ENCODE measurements at regions not wholly inside any gene's neighbourhood (a gene's known extent, or its start where the extent isn't known, plus 50 kb on each side); places are given as distances from the start of the nearest gene placed in this dataset.
"Not testable (repeated sequence)": the region's sequence is repeated elsewhere in the genome, so short reads cannot be mapped to it uniquely, and the experiment has no call there.

GRCh38 chr4:26197018-26197779 lies 123.6 kb upstream of the RBPJ start:
- peak in 1 of 2 experiments; percentile 79 for DNase-seq (ENCODE audit: low read depth in 1 of 2, low spot score in 1 of 2)
- TF ChIP-seq SPI1 (IDR thresholded peaks at IDR 0.05; ENCODE audit: borderline replicate concordance, low read depth) (no peak), CTCF (IDR thresholded peaks at IDR 0.05; ENCODE audit: insufficient read depth, low read length) (no peak), POLR2AphosphoS5 (IDR thresholded peaks at IDR 0.05; ENCODE audit: low read depth) (no peak), GABPA (IDR thresholded peaks at IDR 0.05; ENCODE audit: low read depth) (no peak), REST (IDR thresholded peaks at IDR 0.05; ENCODE audit: insufficient replicate concordance, low read depth) (no peak)
- no peaks in the 10 kb centered on the region for H3K27me3 ChIP-seq (ENCODE audit: insufficient read depth, poor library complexity, severe bottlenecking)
- no peak overlapping the region for H3K4me3 ChIP-seq (replicated peaks; ENCODE audit: insufficient read depth, low read length)
- H3K27ac ChIP-seq (replicated peaks): peak overlapping the region; percentile 69

GRCh38 chr4:26198931-26199330 lies 121.9 kb upstream of the RBPJ start:
- H3K4me3 ChIP-seq (replicated peaks; ENCODE audit: insufficient read depth, low read length); H3K27ac ChIP-seq (replicated peaks); DNase-seq (ENCODE audit: low read depth in 1 of 2, low spot score in 1 of 2); H3K27me3 ChIP-seq (ENCODE audit: insufficient read depth, poor library complexity, severe bottlenecking): not testable (repeated sequence)

GRCh38 chr4:26199596-26199995 lies 121.2 kb upstream of the RBPJ start:
- H3K27ac ChIP-seq (replicated peaks): no peak overlapping the region
- DNase-seq (ENCODE audit: low read depth in 1 of 2, low spot score in 1 of 2): no peak
- TF ChIP-seq GABPA (IDR thresholded peaks at IDR 0.05; ENCODE audit: low read depth) (no peak), REST (IDR thresholded peaks at IDR 0.05; ENCODE audit: insufficient replicate concordance, low read depth) (no peak), POLR2AphosphoS5 (IDR thresholded peaks at IDR 0.05; ENCODE audit: low read depth) (no peak), CTCF (IDR thresholded peaks at IDR 0.05; ENCODE audit: insufficient read depth, low read length) (no peak), SPI1 (IDR thresholded peaks at IDR 0.05; ENCODE audit: borderline replicate concordance, low read depth) (no peak)
- no peak overlapping the region for H3K4me3 ChIP-seq (replicated peaks; ENCODE audit: insufficient read depth, low read length)
- H3K27me3 ChIP-seq (ENCODE audit: insufficient read depth, poor library complexity, severe bottlenecking): no peaks in the 10 kb centered on the region

GRCh38 chr4:26201120-26201519 lies 119.7 kb upstream of the RBPJ start:
- TF ChIP-seq CTCF (IDR thresholded peaks at IDR 0.05; ENCODE audit: insufficient read depth, low read length): no peak
- TF ChIP-seq GABPA (IDR thresholded peaks at IDR 0.05; ENCODE audit: low read depth): no peak
- TF ChIP-seq POLR2AphosphoS5 (IDR thresholded peaks at IDR 0.05; ENCODE audit: low read depth): no peak
- no peak for TF ChIP-seq SPI1 (IDR thresholded peaks at IDR 0.05; ENCODE audit: borderline replicate concordance, low read depth)
- TF ChIP-seq REST (IDR thresholded peaks at IDR 0.05; ENCODE audit: insufficient replicate concordance, low read depth): no peak
- DNase-seq (ENCODE audit: low read depth in 1 of 2, low spot score in 1 of 2): peak; percentile 52 to 62
- no peak overlapping the region for H3K4me3 ChIP-seq (replicated peaks; ENCODE audit: insufficient read depth, low read length)
- peak overlapping the region; percentile 10; the same call in 1 of the 2 replicates for H3K27ac ChIP-seq (replicated peaks)
- no peaks in the 10 kb centered on the region for H3K27me3 ChIP-seq (ENCODE audit: insufficient read depth, poor library complexity, severe bottlenecking)

Measured in HL-60 (cell line).